HEK293 (cell line): ENCODE measurements at regions not wholly inside any gene's neighbourhood (a gene's known extent, or its start where the extent isn't known, plus 50 kb on each side); places are given as distances from the start of the nearest gene placed in this dataset.

Source experiments
- CTCF ChIA-PET: fragments of 350-600 bp; formaldehyde crosslinking; extraction: SDS; loops from one replicate; lab custom pipeline; 2021; ENCODE audit warnings: antibody characterized with exemption; lab: Yijun Ruan, JAX
- POLR2A ChIA-PET: fragments of 300-600 bp; formaldehyde crosslinking; extraction: SDS; loops from one replicate; lab custom pipeline; 2020; ENCODE audit warnings: antibody characterized with exemption, inconsistent platforms; lab: Yijun Ruan, JAX
- H3K27ac ChIP-seq: fragments of 200-500 bp; sonication (Bioruptor generic); 2 replicates; pipeline ENCODE4 v1.5.1; 2014; ENCODE audit warnings: low read depth, low read length, control low read depth, inconsistent platforms; ENCODE audit errors: extremely low read depth
- H3K36me3 ChIP-seq, 2 experiments: fragments of 200-500 bp in 1 of 2; sonication (Bioruptor generic) in 1 of 2; 1 replicate in 1 of 2; 2 replicates in 1 of 2; pipeline ENCODE4 v1.5.1; 2014 to 2017; ENCODE audit warnings: inconsistent platforms in 2 of 2, low read length in 2 of 2; ENCODE audit not compliant: control insufficient read depth in 2 of 2, insufficient read depth in 1 of 2
- H3K4me1 ChIP-seq: fragments of 200-500 bp; sonication (Bioruptor generic); 2 replicates; pipeline ENCODE4 v1.5.1; 2014; ENCODE audit warnings: mild to moderate bottlenecking, low read length, inconsistent platforms; ENCODE audit not compliant: control insufficient read depth, insufficient read depth
- H3K4me3 ChIP-seq: 2 replicates; pipeline ENCODE4 v1.5.1; 2011; ENCODE audit warnings: low read depth, mild to moderate bottlenecking, control low read depth, low read length, moderate library complexity
- H3K9me3 ChIP-seq: fragments of 200-500 bp; sonication (Bioruptor generic); 2 replicates; pipeline ENCODE4 v1.5.1; 2014; ENCODE audit warnings: low read depth, low read length, inconsistent platforms; ENCODE audit not compliant: control insufficient read depth, insufficient read depth
- FEZF1 ChIP-seq: fragments of 450-650 bp; formaldehyde crosslinking; IDR thresholded peaks from 2 replicates; pipeline ENCODE4 v1.5.1; 2016; ENCODE audit warnings: missing biosample characterization, missing genetic modification characterization
- GLIS1 ChIP-seq: fragments of 450-650 bp; formaldehyde crosslinking; IDR thresholded peaks from 2 replicates; pipeline ENCODE4 v1.5.1; 2016; ENCODE audit warnings: missing biosample characterization, missing genetic modification characterization
- KLF1 ChIP-seq: fragments of 450-650 bp; formaldehyde crosslinking; IDR thresholded peaks from 2 replicates; pipeline ENCODE4 v1.5.1; 2016; ENCODE audit warnings: missing biosample characterization, missing genetic modification characterization
- KLF9 ChIP-seq: fragments of 450-650 bp; formaldehyde crosslinking; IDR thresholded peaks from 2 replicates; pipeline ENCODE4 v1.5.1; 2016; ENCODE audit warnings: missing biosample characterization, missing genetic modification characterization, low read depth
- RBAK ChIP-seq: fragments of 450-650 bp; formaldehyde crosslinking; IDR thresholded peaks from 2 replicates; pipeline ENCODE4 v1.5.1; 2016; ENCODE audit warnings: missing biosample characterization, missing genetic modification characterization
- SALL2 ChIP-seq: fragments of 450-650 bp; formaldehyde crosslinking; IDR thresholded peaks from 2 replicates; pipeline ENCODE4 v1.5.0; 2017; ENCODE audit warnings: missing biosample characterization, mild to moderate bottlenecking, missing genetic modification characterization, borderline replicate concordance
- SCRT1 ChIP-seq: fragments of 450-650 bp; formaldehyde crosslinking; IDR thresholded peaks from 2 replicates; pipeline ENCODE4 v1.5.1; 2016; ENCODE audit warnings: missing biosample characterization, missing genetic modification characterization, borderline replicate concordance
- SP7 ChIP-seq: fragments of 450-650 bp; formaldehyde crosslinking; IDR thresholded peaks from 2 replicates; pipeline ENCODE4 v1.5.1; 2016; ENCODE audit warnings: missing biosample characterization, missing genetic modification characterization
- ZBTB1 ChIP-seq: fragments of 450-650 bp; formaldehyde crosslinking; IDR thresholded peaks from 2 replicates; pipeline ENCODE4 v1.5.1; 2016; ENCODE audit warnings: missing biosample characterization, missing genetic modification characterization
- ZBTB7A ChIP-seq: fragments of 450-650 bp; formaldehyde crosslinking; IDR thresholded peaks from 2 replicates; pipeline ENCODE4 v1.5.1; 2016; ENCODE audit warnings: low read depth, missing biosample characterization, missing genetic modification characterization
- ZFP37 ChIP-seq: fragments of 450-650 bp; formaldehyde crosslinking; IDR thresholded peaks from 2 replicates; pipeline ENCODE4 v1.5.1; 2016; ENCODE audit warnings: missing biosample characterization, missing genetic modification characterization
- ZNF184 ChIP-seq: fragments of 450-650 bp; IDR thresholded peaks from 2 replicates; pipeline ENCODE4 v1.5.1; 2018; ENCODE audit warnings: missing biosample characterization, mild to moderate bottlenecking, missing genetic modification characterization
- ZNF2 ChIP-seq: fragments of 450-650 bp; formaldehyde crosslinking; IDR thresholded peaks from 2 replicates; pipeline ENCODE4 v1.5.1; 2016; ENCODE audit warnings: missing biosample characterization, missing genetic modification characterization
- ZNF214 ChIP-seq: fragments of 450-650 bp; formaldehyde crosslinking; IDR thresholded peaks from 2 replicates; pipeline ENCODE4 v1.5.1; 2017; ENCODE audit warnings: missing biosample characterization, mild to moderate bottlenecking, missing genetic modification characterization, borderline replicate concordance
- ZNF311 ChIP-seq: fragments of 450-650 bp; formaldehyde crosslinking; IDR thresholded peaks from 2 replicates; pipeline ENCODE4 v1.5.1; 2017; ENCODE audit warnings: missing biosample characterization, missing genetic modification characterization, borderline replicate concordance
- ZNF341 ChIP-seq: fragments of 450-650 bp; formaldehyde crosslinking; IDR thresholded peaks from 2 replicates; pipeline ENCODE4; 2016; ENCODE audit warnings: low read depth, missing biosample characterization, missing genetic modification characterization
- ZNF426 ChIP-seq: fragments of 450-650 bp; formaldehyde crosslinking; IDR thresholded peaks from 2 replicates; pipeline ENCODE4 v1.5.1; 2017; ENCODE audit warnings: missing biosample characterization, missing genetic modification characterization, mild to moderate bottlenecking, inconsistent platforms, moderate library complexity
- ZNF510 ChIP-seq: fragments of 450-650 bp; formaldehyde crosslinking; IDR thresholded peaks from 2 replicates; pipeline ENCODE4 v1.5.1; 2018; ENCODE audit warnings: mild to moderate bottlenecking, missing genetic modification characterization, missing biosample characterization; ENCODE audit not compliant: insufficient replicate concordance
- ZNF529 ChIP-seq: fragments of 450-650 bp; formaldehyde crosslinking; IDR thresholded peaks from 2 replicates; pipeline ENCODE4 v1.5.1; 2017; ENCODE audit warnings: missing genetic modification characterization, missing biosample characterization; ENCODE audit not compliant: insufficient replicate concordance
- ZNF530 ChIP-seq: fragments of 450-650 bp; formaldehyde crosslinking; IDR thresholded peaks from 2 replicates; pipeline ENCODE4 v1.5.1; 2016; ENCODE audit warnings: low read depth, missing biosample characterization, missing genetic modification characterization
- ZNF549 ChIP-seq: fragments of 450-650 bp; IDR thresholded peaks from 2 replicates; pipeline ENCODE4 v1.5.1; 2018; ENCODE audit warnings: missing biosample characterization, missing genetic modification characterization, mild to moderate bottlenecking, inconsistent platforms, moderate library complexity
- ZNF561 ChIP-seq: fragments of 450-650 bp; IDR thresholded peaks from 2 replicates; pipeline ENCODE4 v1.5.1; 2018; ENCODE audit warnings: missing biosample characterization, missing genetic modification characterization, borderline replicate concordance
- ZNF596 ChIP-seq: fragments of 450-650 bp; IDR thresholded peaks from 2 replicates; pipeline ENCODE4 v1.5.0; 2018; ENCODE audit warnings: missing biosample characterization, mild to moderate bottlenecking, missing genetic modification characterization, moderate library complexity
- ZNF670 ChIP-seq: fragments of 450-650 bp; formaldehyde crosslinking; IDR thresholded peaks from 2 replicates; pipeline ENCODE4 v1.5.1; 2016; ENCODE audit warnings: missing biosample characterization, missing genetic modification characterization, low read depth
- ZNF701 ChIP-seq: fragments of 450-650 bp; formaldehyde crosslinking; IDR thresholded peaks from 2 replicates; pipeline ENCODE4 v1.5.1; 2016; ENCODE audit warnings: missing biosample characterization, missing genetic modification characterization
- ZNF776 ChIP-seq: fragments of 450-650 bp; formaldehyde crosslinking; IDR thresholded peaks from 2 replicates; pipeline ENCODE4 v1.5.0; 2017; ENCODE audit warnings: missing biosample characterization, missing genetic modification characterization, borderline replicate concordance
- ZSCAN30 ChIP-seq: fragments of 450-650 bp; IDR thresholded peaks from 2 replicates; pipeline ENCODE4 v1.5.1; 2018; ENCODE audit warnings: missing biosample characterization, mild to moderate bottlenecking, missing genetic modification characterization, moderate library complexity

DNA sequence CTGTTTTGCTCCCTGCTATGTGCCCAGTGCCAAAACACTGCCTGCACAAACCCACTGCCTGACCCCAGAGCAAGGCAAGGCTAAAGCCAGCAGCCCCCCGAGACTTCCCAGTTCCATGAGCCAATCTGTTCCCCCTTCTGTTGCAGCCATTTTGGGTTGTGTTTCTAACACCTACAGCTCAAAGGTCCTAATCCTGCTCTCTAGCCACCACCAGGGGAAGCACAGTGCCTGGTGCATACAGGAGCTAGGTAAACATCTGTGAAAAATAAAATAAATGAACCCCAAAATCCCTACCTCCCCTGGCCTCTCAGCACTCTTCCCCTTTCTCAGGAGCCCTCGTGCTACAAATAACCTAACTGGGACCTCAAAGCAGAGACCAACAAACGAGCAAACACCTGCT, 190.2 kb downstream of the MATN1 start (continued):
- TF ChIP-seq ZNF561 (tag by site-specific recombination): no peak
- no peak for TF ChIP-seq ZNF510 (tag by site-specific recombination)
- TF ChIP-seq ZNF701 (tag by site-specific recombination): no peak
- TF ChIP-seq, all 188 proteins: peak for 0

DNA sequence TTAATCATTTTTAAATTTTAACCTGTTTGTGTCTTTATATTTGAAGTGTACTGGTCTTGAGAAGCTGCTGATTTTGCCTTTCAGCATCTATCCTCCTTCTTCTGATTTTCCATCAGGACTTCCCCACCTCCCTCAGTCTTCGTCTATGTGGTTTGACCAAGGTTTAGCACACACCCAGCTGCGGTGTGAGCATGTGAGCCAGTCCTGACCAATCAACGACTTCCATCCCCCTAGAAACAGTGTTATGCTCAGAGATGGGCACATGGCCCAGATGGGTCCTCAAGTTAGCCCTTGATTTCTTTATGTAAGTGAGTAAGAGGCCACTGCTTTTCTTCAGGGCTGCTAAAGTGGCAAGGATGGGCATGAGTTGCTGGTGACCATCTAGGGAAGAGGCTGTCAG, 190.8 kb downstream of the MATN1 start:
- H3K9me3 ChIP-seq: no peaks in the 10 kb centered on the region
- POLR2A ChIA-PET: no interaction called here
- H3K4me3 ChIP-seq: no peak overlapping the region
- no peaks in the 10 kb centered on the region for H3K36me3 ChIP-seq
- H3K4me1 ChIP-seq: no peaks in the 10 kb centered on the region
- TF ChIP-seq ZNF214 (tag by site-specific recombination) (no peak), SALL2 (tag by site-specific recombination) (no peak), ZNF426 (no peak), ZBTB7A (no peak), FEZF1 (no peak)
- TF ChIP-seq, all 188 proteins: peak for 0
- no peak overlapping the region for H3K27ac ChIP-seq
- CTCF ChIA-PET: interaction anchor here (0.6 kb wide), 1 partner anchor 857 kb away, joined by 3 read pairs; no protein-coding TSS in a partner anchor

DNA sequence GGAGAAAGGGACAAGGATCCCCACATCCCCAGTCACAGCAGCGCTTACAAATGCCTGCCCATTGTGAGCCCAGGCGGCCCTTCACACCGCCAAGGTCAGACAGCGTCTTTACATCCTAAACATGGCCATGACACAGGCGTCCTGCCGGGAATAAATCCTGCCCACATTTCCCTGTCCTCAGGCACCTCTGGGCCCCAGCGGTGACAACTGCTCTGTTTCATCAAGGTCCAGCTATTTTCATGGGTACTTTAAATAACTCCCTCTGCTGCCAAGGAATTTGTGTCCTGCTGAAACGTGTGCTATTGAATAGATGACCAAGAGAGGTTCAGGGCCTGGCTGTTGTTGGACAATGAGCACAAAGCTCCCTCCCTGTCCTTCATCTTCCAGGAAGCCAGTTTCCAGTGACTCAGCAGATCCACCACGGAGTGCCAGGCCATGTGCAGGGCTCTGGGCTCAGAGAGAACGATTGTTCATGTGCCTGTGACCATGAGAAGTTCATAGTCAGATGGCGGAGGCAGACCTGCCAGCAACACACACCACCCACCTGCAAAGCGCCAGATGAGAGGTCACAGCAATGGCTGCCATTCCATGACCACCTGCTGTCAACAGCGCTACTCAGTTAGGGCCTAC, 195.8 kb downstream of the MATN1 start:
- no peak overlapping the region for H3K27ac ChIP-seq
- TF ChIP-seq GLIS1 (tag by site-specific recombination) (no peak), ZNF776 (tag by site-specific recombination) (no peak), ZNF596 (no peak), ZNF670 (tag by site-specific recombination) (no peak), ZFP37 (no peak), RBAK (tag by site-specific recombination) (no peak), ZSCAN30 (tag by site-specific recombination) (no peak), ZNF549 (no peak), SP7 (tag by site-specific recombination) (no peak), ZNF311 (tag by site-specific recombination) (no peak), KLF1 (tag by site-specific recombination) (no peak), ZNF2 (tag by site-specific recombination) (no peak), ZNF530 (tag by site-specific recombination) (no peak), ZNF184 (tag by site-specific recombination) (no peak), KLF9 (tag by site-specific recombination) (no peak), ZBTB1 (tag by site-specific recombination) (no peak), ZNF341 (no peak), ZNF529 (tag by site-specific recombination) (no peak), SCRT1 (tag by site-specific recombination) (no peak)
- H3K4me1 ChIP-seq: no peaks in the 10 kb centered on the region
- ChIA-PET POLR2A (no interaction called here), CTCF (no interaction called here)
- no peaks in the 10 kb centered on the region for H3K9me3 ChIP-seq
- no peak overlapping the region for H3K4me3 ChIP-seq
- no peaks in the 10 kb centered on the region for H3K36me3 ChIP-seq
